ENCODE measurements at regions not wholly inside any gene's neighbourhood (a gene's known extent, or its start where the extent isn't known, plus 50 kb on each side); places are given as distances from the start of the nearest gene placed in this dataset.

DNA sequence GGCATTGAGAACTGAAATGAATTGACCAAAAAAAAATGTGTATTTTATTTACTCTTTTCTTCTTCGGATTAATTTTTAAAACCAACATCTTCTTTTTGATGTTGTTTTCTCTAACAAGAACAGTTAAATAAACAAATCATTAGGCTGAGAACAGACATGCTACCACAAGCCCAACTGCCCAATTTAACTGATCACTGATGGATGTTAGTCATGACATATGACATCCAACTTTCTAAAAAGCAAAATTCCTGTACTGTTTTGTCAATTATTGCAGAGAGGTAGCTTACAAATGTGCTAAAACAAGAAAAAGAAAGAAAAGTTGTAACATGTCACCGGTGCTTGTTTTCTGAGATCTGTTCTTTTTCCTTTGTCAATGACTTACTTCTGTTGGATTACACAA lies 232.1 kb downstream of the C11orf87 start:
- TF ChIP-seq, protein P1, sequence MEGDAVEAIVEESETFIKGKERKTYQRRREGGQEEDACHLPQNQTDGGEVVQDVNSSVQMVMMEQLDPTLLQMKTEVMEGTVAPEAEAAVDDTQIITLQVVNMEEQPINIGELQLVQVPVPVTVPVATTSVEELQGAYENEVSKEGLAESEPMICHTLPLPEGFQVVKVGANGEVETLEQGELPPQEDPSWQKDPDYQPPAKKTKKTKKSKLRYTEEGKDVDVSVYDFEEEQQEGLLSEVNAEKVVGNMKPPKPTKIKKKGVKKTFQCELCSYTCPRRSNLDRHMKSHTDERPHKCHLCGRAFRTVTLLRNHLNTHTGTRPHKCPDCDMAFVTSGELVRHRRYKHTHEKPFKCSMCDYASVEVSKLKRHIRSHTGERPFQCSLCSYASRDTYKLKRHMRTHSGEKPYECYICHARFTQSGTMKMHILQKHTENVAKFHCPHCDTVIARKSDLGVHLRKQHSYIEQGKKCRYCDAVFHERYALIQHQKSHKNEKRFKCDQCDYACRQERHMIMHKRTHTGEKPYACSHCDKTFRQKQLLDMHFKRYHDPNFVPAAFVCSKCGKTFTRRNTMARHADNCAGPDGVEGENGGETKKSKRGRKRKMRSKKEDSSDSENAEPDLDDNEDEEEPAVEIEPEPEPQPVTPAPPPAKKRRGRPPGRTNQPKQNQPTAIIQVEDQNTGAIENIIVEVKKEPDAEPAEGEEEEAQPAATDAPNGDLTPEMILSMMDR (optimal IDR thresholded peaks at IDR 0.05 in 1 of 3, IDR thresholded peaks at IDR 0.05 in 1 of 3, conservative IDR thresholded peaks at IDR 0.05 in 1 of 3; ENCODE audit: extremely low read depth in 1 of 3, insufficient read depth in 2 of 3, low read length in 3 of 3): no peak
- no peak for TF ChIP-seq EZH2 (IDR thresholded peaks at IDR 0.05; ENCODE audit: low read length)
